Spleen (tissue), 11 donors: ENCODE measurements at regions not wholly inside any gene's neighbourhood (a gene's known extent, or its start where the extent isn't known, plus 50 kb on each side); places are given as distances from the start of the nearest gene placed in this dataset.

Experiments used
- DNase-seq: peaks from one replicate; pipeline ENCODE4 v3.0.0-alpha.2; 2020
- H3K27ac ChIP-seq, 8 donors: fragments of 200-600 bp; sonication (generic) in 7 of 8; 1 replicate in 4 of 8; 2 replicates in 4 of 8; pipeline versions ENCODE4 v1.5.0 to v1.8.0; 2016 to 2021; ENCODE audit warnings: inconsistent platforms in 4 of 8, mild to moderate bottlenecking in 4 of 8, moderate library complexity in 1 of 8
- H3K27me3 ChIP-seq, 7 donors: fragments of 200-600 bp; sonication (generic) in 6 of 7; replicated peaks in 1 of 7; 1 replicate in 4 of 7; 2 replicates in 3 of 7; pipeline versions ENCODE4 v1.5.0 to v1.8.0; 2016 to 2021; ENCODE audit warnings: inconsistent platforms in 3 of 7, mild to moderate bottlenecking in 1 of 7
- H3K36me3 ChIP-seq, 6 donors: fragments of 200-600 bp; sonication (generic) in 5 of 6; 1 replicate in 4 of 6; 2 replicates in 2 of 6; pipeline versions ENCODE4 v1.5.0 to v1.8.0; 2016 to 2021; ENCODE audit warnings: inconsistent platforms in 2 of 6
- H3K4me1 ChIP-seq, 6 donors: fragments of 200-600 bp; sonication (generic) in 5 of 6; 1 replicate in 3 of 6; 2 replicates in 3 of 6; pipeline versions ENCODE4 v1.5.0 to v1.8.0; 2016 to 2021; ENCODE audit warnings: inconsistent platforms in 3 of 6
- H3K4me3 ChIP-seq, 8 donors: fragments of 200-600 bp; sonication (generic) in 7 of 8; 1 replicate in 4 of 8; 2 replicates in 4 of 8; pipeline versions ENCODE4 v1.5.0 to v1.8.0; 2016 to 2021; ENCODE audit warnings: inconsistent platforms in 4 of 8, mild to moderate bottlenecking in 4 of 8, moderate library complexity in 2 of 8
- H3K9me3 ChIP-seq, 8 donors: fragments of 200-600 bp; sonication (generic) in 7 of 8; 1 replicate in 4 of 8; 2 replicates in 4 of 8; pipeline versions ENCODE4 v1.5.0 to v1.8.0; 2016 to 2021; ENCODE audit warnings: inconsistent platforms in 4 of 8
- CTCF ChIP-seq, 11 experiments: fragments of 200-600 bp in 7 of 11; fragments of 450-650 bp in 4 of 11; sonication (generic) in 4 of 11; IDR thresholded peaks in 8 of 11; conservative IDR thresholded peaks in 3 of 11; 1 replicate in 7 of 11; 2 replicates in 4 of 11; pipeline versions ENCODE4 v1.4.0 to v1.8.0; 2016 to 2021; ENCODE audit warnings: antibody characterized with exemption in 11 of 11, inconsistent platforms in 4 of 11, mild to moderate bottlenecking in 1 of 11
- POLR2A ChIP-seq, 3 donors: fragments of 450-650 bp; IDR thresholded peaks; one replicate each; pipeline ENCODE4 v1.5.1; 2017; ENCODE audit warnings: antibody characterized with exemption in 3 of 3, mild to moderate bottlenecking in 1 of 3
- POLR2AphosphoS5 ChIP-seq, 3 donors: sonication (generic); formaldehyde crosslinking; IDR thresholded peaks; one replicate each; pipeline ENCODE4 v1.5.1; 2017; ENCODE audit warnings: antibody characterized with exemption in 3 of 3
- WGBS, 5 donors: extraction: QIAGEN DNeasy Blood & Tissue Kit in 3 of 5; methylation state at CpG; one replicate each; pipeline versions ENCODE4 v1.1.5 to v1.1.7; 2013 to 2018; 5-methylcytosine and 5-hydroxymethylcytosine counted together
- intact Hi-C: fragments of 100-400 bp; cut with DNase I; formaldehyde crosslinking; loops from one replicate; pipeline ENCODE4 v1.15.0; 2023; ENCODE audit warnings: low total_unique reads
- donor health status: healthy with polysubstance abuse.
- donor health status: DM: no; HTN: no; CAD: no; lungs with moderate emphysema.
- donor health status: DM: no; HTN: no; CAD: no.
- donor health status: Bipolar disorder and iron deficiency.
- donor health status: healthy.
- donor health status: DM: no; HTN: no; CAD: no.
- donor health status: DM: yes; HTN: yes; CAD: no.

DNA sequence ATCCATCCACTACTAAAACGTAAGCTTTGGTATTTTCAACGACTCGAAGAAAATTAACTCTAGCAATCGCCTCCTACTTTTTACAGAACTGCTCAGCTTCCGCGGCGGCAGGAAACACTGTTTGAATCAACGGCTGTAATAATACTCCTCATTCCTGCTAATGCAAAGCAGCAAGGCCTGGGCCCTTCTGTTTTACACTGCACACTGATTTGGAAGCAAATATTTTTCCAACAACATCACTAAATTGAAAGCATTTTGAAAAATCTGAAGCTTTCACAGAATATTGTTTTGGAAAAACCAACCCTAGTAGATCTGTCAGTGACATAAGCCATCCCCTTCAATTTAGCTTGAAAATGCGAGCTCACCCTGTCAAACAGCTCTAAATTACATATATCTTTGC lies 261.2 kb downstream of the TXNL1 start:
- Histone ChIP-seq H3K27ac (no peak overlapping the region), H3K4me3 (no peak overlapping the region), H3K4me1 (peaks cover 0 to 5% (median 0%) of the 10 kb centered on the region in 6 donors), H3K36me3 (no peaks in the 10 kb centered on the region), H3K27me3 (no peaks in the 10 kb centered on the region), H3K9me3 (no peaks in the 10 kb centered on the region)
- 70 to 85% (median 82%) methylated on average over 9 of the region's 9 CpGs for WGBS, 5 donors
- TF ChIP-seq POLR2A (IDR thresholded peaks at IDR 0.05) (no peak), CTCF (IDR thresholded peaks at IDR 0.05 in 8 of 11, conservative IDR thresholded peaks at IDR 0.05 in 3 of 11) (no peak), POLR2AphosphoS5 (IDR thresholded peaks at IDR 0.05) (no peak)
- DNase-seq = no peak
- intact Hi-C loops = no loop called here

- TF ChIP-seq CTCF (IDR thresholded peaks at IDR 0.05 in 8 of 11, conservative IDR thresholded peaks at IDR 0.05 in 3 of 11) = no peak
- no peaks in the 10 kb centered on the region for H3K9me3 ChIP-seq
- H3K36me3 ChIP-seq = no peaks in the 10 kb centered on the region
- 67 to 76% (median 70%) methylated on average over 3 of the region's 3 CpGs for WGBS, 5 donors
- H3K27ac ChIP-seq = no peak overlapping the region
- DNase-seq = no peak
- intact Hi-C loops = no loop called here
- H3K27me3 ChIP-seq = no peaks in the 10 kb centered on the region
- no peak overlapping the region for H3K4me3 ChIP-seq
- peaks cover 0 to 5% (median 0%) of the 10 kb centered on the region in 6 donors for H3K4me1 ChIP-seq
Measured at GRCh38 chr18:56374007-56374655, 264.3 kb downstream of the TXNL1 start.

DNA sequence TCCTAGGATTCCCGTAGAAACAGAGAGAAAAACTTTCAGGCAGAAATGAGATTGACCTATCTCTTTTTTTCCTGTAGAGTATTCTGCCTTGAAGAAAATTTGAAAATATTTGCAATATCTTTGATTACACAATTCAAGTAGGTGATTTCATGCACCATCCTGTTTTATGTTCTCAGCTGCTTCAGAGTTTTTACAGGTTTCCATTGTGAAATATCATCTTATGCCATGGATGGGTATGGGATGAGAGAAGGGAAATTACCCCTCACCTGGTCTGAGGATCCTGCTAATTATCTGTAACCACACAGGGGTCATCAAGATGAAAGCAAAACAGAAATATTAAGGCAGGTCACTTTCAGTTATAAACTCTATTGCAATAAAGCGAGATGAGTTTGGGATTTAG lies 264.8 kb downstream of the TXNL1 start:
- H3K27me3 ChIP-seq = no peaks in the 10 kb centered on the region
- WGBS, 5 donors = 72 to 100% (median 86%) methylated on average over 2 of the region's 2 CpGs
- DNase-seq = no peak
- no peaks in the 10 kb centered on the region for H3K9me3 ChIP-seq
- no peaks in the 10 kb centered on the region for H3K36me3 ChIP-seq
- no peak overlapping the region for H3K27ac ChIP-seq
- intact Hi-C loops = no loop called here
- H3K4me3 ChIP-seq = no peak overlapping the region
- TF ChIP-seq POLR2A (IDR thresholded peaks at IDR 0.05) (no peak), POLR2AphosphoS5 (IDR thresholded peaks at IDR 0.05) (no peak), CTCF (IDR thresholded peaks at IDR 0.05 in 8 of 11, conservative IDR thresholded peaks at IDR 0.05 in 3 of 11) (no peak)
- H3K4me1 ChIP-seq = no peaks in the 10 kb centered on the region

DNA sequence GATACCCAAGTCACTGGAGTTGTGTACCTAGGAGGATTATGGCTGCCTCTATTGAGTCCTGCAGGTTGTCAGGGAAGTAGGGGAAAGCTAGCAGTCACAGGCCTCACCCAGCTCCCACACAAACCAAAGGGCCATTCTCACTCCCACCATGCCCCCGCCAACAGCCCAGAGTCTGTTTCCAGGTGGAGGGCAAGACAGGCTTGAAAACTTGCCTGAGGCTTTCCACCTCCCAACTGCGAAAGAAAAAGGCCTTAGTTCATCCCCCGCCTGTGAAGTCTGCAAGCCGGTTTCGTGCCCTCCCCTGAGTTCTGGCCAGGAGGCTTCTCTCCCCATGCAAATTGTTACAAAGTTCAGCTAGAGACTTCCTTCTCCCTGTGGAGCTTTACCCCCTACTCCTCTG lies 270.3 kb downstream of the TXNL1 start:
- DNase-seq = no peak
- WGBS, 5 donors = 93 to 97% (median 94%) methylated on average over 5 of the region's 5 CpGs
- Histone ChIP-seq H3K9me3 (peaks cover 0 to 4% (median under 1%) of the 10 kb centered on the region in 8 donors), H3K27ac (no peak overlapping the region), H3K4me1 (no peaks in the 10 kb centered on the region), H3K36me3 (no peaks in the 10 kb centered on the region), H3K27me3 (no peaks in the 10 kb centered on the region), H3K4me3 (no peak overlapping the region)
- TF ChIP-seq CTCF (IDR thresholded peaks at IDR 0.05 in 8 of 11, conservative IDR thresholded peaks at IDR 0.05 in 3 of 11) (no peak), POLR2AphosphoS5 (IDR thresholded peaks at IDR 0.05) (no peak), POLR2A (IDR thresholded peaks at IDR 0.05) (no peak)
- intact Hi-C loops = no loop called here
